Left cardiac atrium (tissue), 4 donors: ENCODE measurements at regions not wholly inside any gene's neighbourhood (a gene's known extent, or its start where the extent isn't known, plus 50 kb on each side); places are given as distances from the start of the nearest gene placed in this dataset.
"Not testable (repeated sequence)": the region's sequence is repeated elsewhere in the genome, so short reads cannot be mapped to it uniquely, and the experiment has no call there.

Source experiments
- ATAC-seq, 2 donors: fragments of 200-7000 bp; cut with Tn5 transposase; one replicate each; pipeline ENCODE4 v1.9.1; 2020; ENCODE audit warnings: mild to moderate bottlenecking in 2 of 2, moderate library complexity in 2 of 2
- DNase-seq: peaks from one replicate; pipeline ENCODE4 v3.0.0-alpha.2; 2020
- intact Hi-C, 2 donors: fragments of 100-400 bp; cut with DNase I; formaldehyde crosslinking; loops; one replicate each; pipeline versions ENCODE4 v1.14.1 to v1.15.1; 2022 to 2023
- donor health status: DM: no; HTN: yes; CAD: no.
- donor health status: DM: no; HTN: yes; CAD: no; lungs with severe emphysema.
- donor health status: DM: yes; HTN: yes; CAD: no.
- donor health status: Dilated cardiomyopathy.

GRCh38 chr7:106744563-106745091 is 83.7 kb upstream of the CCDC71L start:
- no peak for ATAC-seq
- DNase-seq = no peak
- intact Hi-C loops = no loop called here

- intact Hi-C loops, ATAC-seq, DNase-seq: not testable (repeated sequence)
These were observed 86.3 kb upstream of the CCDC71L start for GRCh38 chr7:106747301-106747700.

GRCh38 chr7:106747804-106748203 is 86.8 kb upstream of the CCDC71L start:
- intact Hi-C loops = no loop called here
- ATAC-seq (peak in 1 of 2 donors; percentile 47), DNase-seq (no peak)

- DNase-seq = no peak
- intact Hi-C loops = no loop called here
- no peak for ATAC-seq
These were observed 88.2 kb upstream of the CCDC71L start for GRCh38 chr7:106749165-106749564.

- ATAC-seq = no peak
- DNase-seq = no peak
- intact Hi-C loops = no loop called here
These were observed 89.8 kb upstream of the CCDC71L start for GRCh38 chr7:106750773-106751172.

GRCh38 chr7:106752367-106752766 is 91.4 kb upstream of the CCDC71L start:
- intact Hi-C loops = no loop called here
- DNase-seq (no peak), ATAC-seq (no peak)

GRCh38 chr7:106755024-106755423 is 94.1 kb upstream of the CCDC71L start:
- DNase-seq, intact Hi-C loops, ATAC-seq: not testable (repeated sequence)

GRCh38 chr7:106755641-106756040 is 94.7 kb upstream of the CCDC71L start:
- no peak for ATAC-seq
- intact Hi-C loops = no loop called here
- DNase-seq = no peak

GRCh38 chr7:106756071-106756470 is 95.1 kb upstream of the CCDC71L start:
- DNase-seq (no peak), ATAC-seq (no peak)
- intact Hi-C loops = no loop called here

GRCh38 chr7:106756884-106757283 is 95.9 kb upstream of the CCDC71L start:
- intact Hi-C loops = no loop called here
- no peak for ATAC-seq
- no peak for DNase-seq

GRCh38 chr7:106757846-106758245 is 96.9 kb upstream of the CCDC71L start:
- DNase-seq (peak; percentile 29), ATAC-seq (peak; percentile 63 to 65)
- intact Hi-C loops = no loop called here

- intact Hi-C loops, ATAC-seq: not testable (repeated sequence)
These were observed 101.9 kb upstream of the CCDC71L start for GRCh38 chr7:106762845-106763244.

GRCh38 chr7:106763717-106764116 is 101.4 kb upstream of the PIK3CG start:
- intact Hi-C loops = no loop called here
- ATAC-seq (no peak), DNase-seq (no peak)

More at GRCh38 chr7:106762845-106763244, 101.9 kb upstream of the CCDC71L start:
- not testable (repeated sequence) for DNase-seq

GRCh38 chr7:106765727-106766355 is 99.2 kb upstream of the PIK3CG start:
- intact Hi-C loops = no loop called here
- DNase-seq = no peak
- peak in 1 of 2 donors; percentile 23 for ATAC-seq

GRCh38 chr7:106766551-106766950 is 98.5 kb upstream of the PIK3CG start:
- DNase-seq = no peak
- intact Hi-C loops = no loop called here
- no peak for ATAC-seq

GRCh38 chr7:106767078-106767477 is 98.0 kb upstream of the PIK3CG start:
- ATAC-seq = no peak
- intact Hi-C loops = no loop called here
- no peak for DNase-seq

- intact Hi-C loops = no loop called here
- ATAC-seq = peak in 1 of 2 donors; percentile 12
- DNase-seq = no peak
These were observed 97.4 kb upstream of the PIK3CG start for GRCh38 chr7:106767498-106768323.

- no peak for DNase-seq
- ATAC-seq = no peak
- intact Hi-C loops = no loop called here
These were observed 96.7 kb upstream of the PIK3CG start for GRCh38 chr7:106768324-106768751.

GRCh38 chr7:106770191-106770590 is 94.9 kb upstream of the PIK3CG start:
- intact Hi-C loops = no loop called here
- DNase-seq = no peak
- peak in 1 of 2 donors; percentile 26 for ATAC-seq

GRCh38 chr7:106772655-106773108 is 92.4 kb upstream of the PIK3CG start:
- ATAC-seq (no peak), DNase-seq (no peak)
- intact Hi-C loops = no loop called here
